ENCODE measurements at regions not wholly inside any gene's neighbourhood (a gene's known extent, or its start where the extent isn't known, plus 50 kb on each side); places are given as distances from the start of the nearest gene placed in this dataset.

DNA sequence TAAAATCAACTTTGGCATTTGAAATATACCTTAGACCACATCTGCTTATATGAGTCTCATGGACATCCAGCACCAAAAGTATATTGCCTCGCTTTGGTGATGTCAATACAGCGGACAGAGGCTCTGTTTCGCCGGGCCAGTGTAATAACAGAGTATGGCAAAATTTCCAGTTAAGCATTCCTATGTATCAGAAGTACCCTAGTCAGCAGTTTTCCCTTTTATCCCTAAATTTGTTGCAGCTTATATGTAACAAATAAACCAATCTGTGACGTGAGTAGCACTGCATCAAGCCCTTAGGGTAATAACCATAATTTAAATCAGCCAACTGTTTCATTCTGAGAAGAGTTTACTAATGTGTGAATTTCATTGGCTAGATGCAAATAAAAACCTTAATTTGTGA, 585.5 kb upstream of the ADGRB3 start:
- TF ChIP-seq, protein P1, sequence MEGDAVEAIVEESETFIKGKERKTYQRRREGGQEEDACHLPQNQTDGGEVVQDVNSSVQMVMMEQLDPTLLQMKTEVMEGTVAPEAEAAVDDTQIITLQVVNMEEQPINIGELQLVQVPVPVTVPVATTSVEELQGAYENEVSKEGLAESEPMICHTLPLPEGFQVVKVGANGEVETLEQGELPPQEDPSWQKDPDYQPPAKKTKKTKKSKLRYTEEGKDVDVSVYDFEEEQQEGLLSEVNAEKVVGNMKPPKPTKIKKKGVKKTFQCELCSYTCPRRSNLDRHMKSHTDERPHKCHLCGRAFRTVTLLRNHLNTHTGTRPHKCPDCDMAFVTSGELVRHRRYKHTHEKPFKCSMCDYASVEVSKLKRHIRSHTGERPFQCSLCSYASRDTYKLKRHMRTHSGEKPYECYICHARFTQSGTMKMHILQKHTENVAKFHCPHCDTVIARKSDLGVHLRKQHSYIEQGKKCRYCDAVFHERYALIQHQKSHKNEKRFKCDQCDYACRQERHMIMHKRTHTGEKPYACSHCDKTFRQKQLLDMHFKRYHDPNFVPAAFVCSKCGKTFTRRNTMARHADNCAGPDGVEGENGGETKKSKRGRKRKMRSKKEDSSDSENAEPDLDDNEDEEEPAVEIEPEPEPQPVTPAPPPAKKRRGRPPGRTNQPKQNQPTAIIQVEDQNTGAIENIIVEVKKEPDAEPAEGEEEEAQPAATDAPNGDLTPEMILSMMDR (IDR thresholded peaks at IDR 0.05; ENCODE audit: insufficient read depth, low read length, missing control alignments): no peak
- H3K4me3 ChIP-seq (ENCODE audit: low read depth, low read length): no peak overlapping the region
- no peak for DNase-seq (ENCODE audit: low read depth, low spot score)
- CTCF ChIA-PET: no interaction called here
- POLR2A ChIA-PET: no interaction called here

DNA sequence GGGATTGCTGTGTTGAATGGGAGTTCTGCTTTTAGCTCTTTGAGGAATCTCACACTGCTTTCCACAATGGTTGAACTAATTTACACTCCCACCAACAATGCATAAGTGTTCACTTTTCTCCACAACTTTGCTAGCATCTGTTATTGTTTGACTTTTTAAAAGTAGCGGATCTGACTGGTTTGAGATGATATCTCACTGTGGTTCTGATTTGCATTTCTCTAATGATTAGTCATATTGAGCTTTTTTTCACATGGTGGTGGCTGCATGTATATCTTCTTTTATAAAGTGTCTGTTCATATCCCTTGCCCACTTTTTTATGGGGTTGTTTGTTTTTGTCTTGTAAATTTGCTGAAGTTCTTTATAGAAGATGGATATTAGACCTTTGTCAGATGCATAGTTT, 588.3 kb upstream of the ADGRB3 start:
- ChIA-PET POLR2A (no interaction called here), CTCF (no interaction called here)
- DNase-seq (ENCODE audit: low read depth, low spot score): no peak
- TF ChIP-seq, protein P1 (IDR thresholded peaks at IDR 0.05; ENCODE audit: insufficient read depth, low read length, missing control alignments): no peak
- no peak overlapping the region for H3K4me3 ChIP-seq (ENCODE audit: low read depth, low read length)

DNA sequence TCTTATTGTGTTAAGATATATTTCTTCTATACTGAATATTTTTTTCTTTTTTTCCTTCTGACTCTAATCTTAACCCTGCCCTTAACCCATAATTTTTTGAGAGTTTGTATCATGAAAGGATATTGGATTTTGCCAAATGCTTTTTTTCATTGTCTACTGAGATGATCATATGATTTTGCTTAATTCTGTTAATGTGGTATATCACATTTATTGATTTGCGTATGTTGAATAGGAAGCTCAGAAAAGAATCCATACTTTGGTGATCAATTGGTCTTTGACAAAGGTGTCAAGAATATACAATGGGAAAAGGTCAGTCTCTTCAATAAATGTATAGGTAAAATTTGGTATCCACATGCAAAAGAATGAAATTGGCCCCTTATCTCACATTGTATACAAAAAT, 588.8 kb upstream of the ADGRB3 start:
- TF ChIP-seq, protein P1 (IDR thresholded peaks at IDR 0.05; ENCODE audit: insufficient read depth, low read length, missing control alignments): no peak
- no peak for DNase-seq (ENCODE audit: low read depth, low spot score)
- CTCF ChIA-PET: no interaction called here
- POLR2A ChIA-PET: no interaction called here
- H3K4me3 ChIP-seq (ENCODE audit: low read depth, low read length): no peak overlapping the region

DNA sequence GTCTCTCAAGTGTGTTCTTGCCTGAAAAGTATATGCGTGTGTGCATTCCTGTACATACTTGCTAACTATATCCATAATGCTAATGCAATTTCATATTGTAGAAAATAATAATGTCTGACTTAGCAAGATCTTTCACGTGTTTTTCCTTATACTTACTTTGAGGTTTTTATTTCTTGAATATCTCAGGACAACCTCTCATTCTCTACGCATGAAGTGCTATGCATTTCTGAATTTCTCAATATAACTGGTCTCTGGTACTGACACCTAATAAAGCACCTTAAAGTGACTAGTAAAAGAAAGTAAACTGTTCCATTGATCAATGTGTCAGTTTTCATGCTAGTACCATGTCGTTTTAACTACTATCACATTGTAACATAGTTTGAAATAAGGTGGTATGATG, 589.9 kb upstream of the ADGRB3 start:
- DNase-seq (ENCODE audit: low read depth, low spot score): no peak
- CTCF ChIA-PET: no interaction called here
- TF ChIP-seq, protein P1 (IDR thresholded peaks at IDR 0.05; ENCODE audit: insufficient read depth, low read length, missing control alignments): no peak
- no peak overlapping the region for H3K4me3 ChIP-seq (ENCODE audit: low read depth, low read length)
- POLR2A ChIA-PET: no interaction called here

DNA sequence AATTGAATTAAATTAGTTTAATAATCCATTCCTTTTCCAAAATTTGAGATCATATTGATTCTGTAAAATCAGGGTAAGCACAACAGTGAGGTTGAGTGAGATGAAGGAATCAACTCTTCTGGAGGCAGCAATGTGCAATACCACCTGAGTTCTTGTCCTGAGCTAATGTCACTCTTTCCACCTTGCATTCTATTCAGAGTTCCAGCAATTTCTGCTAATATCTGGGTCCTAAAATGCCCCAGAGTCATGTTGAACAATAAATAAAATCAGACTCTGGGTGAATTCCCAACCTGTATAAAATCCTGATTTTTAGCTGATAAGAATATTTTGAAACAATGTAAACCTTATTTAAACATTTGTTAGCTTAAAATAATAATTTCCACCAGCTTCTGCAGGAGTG, 590.8 kb upstream of the ADGRB3 start:
- TF ChIP-seq, protein P1 (IDR thresholded peaks at IDR 0.05; ENCODE audit: insufficient read depth, low read length, missing control alignments): no peak
- DNase-seq (ENCODE audit: low read depth, low spot score): no peak
- ChIA-PET CTCF (no interaction called here), POLR2A (no interaction called here)
- H3K4me3 ChIP-seq (ENCODE audit: low read depth, low read length): no peak overlapping the region

DNA sequence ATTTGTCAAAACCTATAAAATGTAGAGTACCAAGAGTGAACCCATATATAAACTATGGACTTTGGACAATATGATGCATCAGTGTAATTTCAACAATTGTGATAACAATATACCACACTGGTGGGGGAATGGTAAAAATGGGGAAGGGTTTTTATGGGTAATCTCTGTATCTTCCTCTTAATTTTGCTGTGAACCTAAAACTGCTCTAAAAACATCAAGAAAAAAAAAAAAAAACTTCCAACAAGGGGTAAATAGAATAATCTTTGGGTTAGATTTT, 592.0 kb upstream of the ADGRB3 start:
- H3K4me3 ChIP-seq (ENCODE audit: low read depth, low read length): no peak overlapping the region
- ChIA-PET CTCF (no interaction called here), POLR2A (no interaction called here)
- no peak for DNase-seq (ENCODE audit: low read depth, low spot score)
- TF ChIP-seq, protein P1 (IDR thresholded peaks at IDR 0.05; ENCODE audit: insufficient read depth, low read length, missing control alignments): no peak

Data from AG04449 (cell line).